Astrocyte of the spinal cord (primary cell): ENCODE measurements at regions not wholly inside any gene's neighbourhood (a gene's known extent, or its start where the extent isn't known, plus 50 kb on each side); places are given as distances from the start of the nearest gene placed in this dataset.

Experiments
- DNase-seq: peaks from one replicate; pipeline ENCODE4 v3.0.0; 2011; ENCODE audit warnings: low read depth, low spot score
- H3K4me3 ChIP-seq: 2 replicates; pipeline ENCODE4 v1.5.1; 2011; ENCODE audit warnings: low read depth, mild to moderate bottlenecking, low read length, moderate library complexity
- CTCF ChIP-seq: IDR thresholded peaks from 2 replicates; pipeline ENCODE4 v1.5.1; 2012; ENCODE audit warnings: low read depth, mild to moderate bottlenecking, low read length, inconsistent platforms
- in situ Hi-C: cut with HindIII; loops from 2 replicates; pipeline ENCODE4 v1.10.0; 2017; ENCODE audit warnings: low sequenced_read_pairs

GRCh38 chr4:22115262-22115661, 166.7 kb upstream of the KCNIP4 start:
- DNase-seq, result no peak
- no peak for TF ChIP-seq CTCF
- no peak overlapping the region for H3K4me3 ChIP-seq
- in situ Hi-C loops, result no loop called here

- TF ChIP-seq CTCF, result no peak
- DNase-seq, result no peak
- in situ Hi-C loops, result no loop called here
- no peak overlapping the region for H3K4me3 ChIP-seq
Measured at GRCh38 chr4:22103768-22104167, 155.2 kb upstream of the KCNIP4 start.

- no peak for TF ChIP-seq CTCF
- in situ Hi-C loops, result no loop called here
- peak; percentile 62 for DNase-seq
- no peak overlapping the region for H3K4me3 ChIP-seq
Measured at GRCh38 chr4:22099896-22100295, 151.3 kb upstream of the KCNIP4 start.

GRCh38 chr4:22097596-22097995, 149.0 kb upstream of the KCNIP4 start:
- no peak for TF ChIP-seq CTCF
- in situ Hi-C loops, result no loop called here
- H3K4me3 ChIP-seq, result no peak overlapping the region
- no peak for DNase-seq

- DNase-seq, result no peak
- TF ChIP-seq CTCF, result no peak
- in situ Hi-C loops, result no loop called here
- no peak overlapping the region for H3K4me3 ChIP-seq
Measured at GRCh38 chr4:22094217-22094616, 145.6 kb upstream of the KCNIP4 start.

GRCh38 chr4:22093126-22093525, 144.6 kb upstream of the KCNIP4 start:
- TF ChIP-seq CTCF, result no peak
- in situ Hi-C loops, result no loop called here
- DNase-seq, result no peak
- H3K4me3 ChIP-seq, result no peak overlapping the region

- H3K4me3 ChIP-seq, result no peak overlapping the region
- no peak for TF ChIP-seq CTCF
- in situ Hi-C loops, result no loop called here
- DNase-seq, result no peak
Measured at GRCh38 chr4:22091906-22092305, 143.3 kb upstream of the KCNIP4 start.
